ENCODE measurements at regions not wholly inside any gene's neighbourhood (a gene's known extent, or its start where the extent isn't known, plus 50 kb on each side); places are given as distances from the start of the nearest gene placed in this dataset.

GRCh38 chr12:24048446-24048845 lies 99.0 kb upstream of the SOX5 start:
- Histone ChIP-seq H3K4me3 (no peak overlapping the region), H3K9me3 (no peaks in the 10 kb centered on the region), H3K27me3 (no peaks in the 10 kb centered on the region), H3K27ac (no peak overlapping the region), H3K4me1 (peaks cover 3 to 7% of the 10 kb centered on the region in 2 donors), H3K36me3 (no peaks in the 10 kb centered on the region)
- intact Hi-C loops (cut with DNase I): no loop called here
- no peak for DNase-seq (ENCODE audit: low spot score in 2 of 2)
- TF ChIP-seq, protein P1, sequence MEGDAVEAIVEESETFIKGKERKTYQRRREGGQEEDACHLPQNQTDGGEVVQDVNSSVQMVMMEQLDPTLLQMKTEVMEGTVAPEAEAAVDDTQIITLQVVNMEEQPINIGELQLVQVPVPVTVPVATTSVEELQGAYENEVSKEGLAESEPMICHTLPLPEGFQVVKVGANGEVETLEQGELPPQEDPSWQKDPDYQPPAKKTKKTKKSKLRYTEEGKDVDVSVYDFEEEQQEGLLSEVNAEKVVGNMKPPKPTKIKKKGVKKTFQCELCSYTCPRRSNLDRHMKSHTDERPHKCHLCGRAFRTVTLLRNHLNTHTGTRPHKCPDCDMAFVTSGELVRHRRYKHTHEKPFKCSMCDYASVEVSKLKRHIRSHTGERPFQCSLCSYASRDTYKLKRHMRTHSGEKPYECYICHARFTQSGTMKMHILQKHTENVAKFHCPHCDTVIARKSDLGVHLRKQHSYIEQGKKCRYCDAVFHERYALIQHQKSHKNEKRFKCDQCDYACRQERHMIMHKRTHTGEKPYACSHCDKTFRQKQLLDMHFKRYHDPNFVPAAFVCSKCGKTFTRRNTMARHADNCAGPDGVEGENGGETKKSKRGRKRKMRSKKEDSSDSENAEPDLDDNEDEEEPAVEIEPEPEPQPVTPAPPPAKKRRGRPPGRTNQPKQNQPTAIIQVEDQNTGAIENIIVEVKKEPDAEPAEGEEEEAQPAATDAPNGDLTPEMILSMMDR (IDR thresholded peaks at IDR 0.05): no peak

DNA sequence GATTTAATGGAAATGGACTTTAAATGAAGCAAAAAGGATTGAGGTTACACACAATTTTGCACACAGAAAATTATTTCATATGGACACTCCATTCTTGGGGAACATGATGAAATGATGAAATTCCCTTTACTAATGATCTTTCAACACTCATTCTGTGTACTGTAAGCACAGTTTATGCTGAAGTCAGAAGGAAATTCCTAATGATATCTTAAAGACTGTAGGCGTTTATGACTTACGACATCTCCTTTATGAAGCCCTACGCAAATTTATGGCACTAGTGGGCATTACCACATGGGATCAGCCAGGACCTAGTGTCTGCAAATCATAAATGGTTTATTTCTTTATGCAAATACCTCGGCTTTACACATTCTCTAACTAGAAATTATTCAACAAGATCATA lies 97.9 kb upstream of the SOX5 start:
- no peaks in the 10 kb centered on the region for H3K9me3 ChIP-seq
- no peaks in the 10 kb centered on the region for H3K27me3 ChIP-seq
- no peak for DNase-seq (ENCODE audit: low spot score in 2 of 2)
- H3K27ac ChIP-seq: no peak overlapping the region
- H3K36me3 ChIP-seq: no peaks in the 10 kb centered on the region
- peaks cover 3 to 7% of the 10 kb centered on the region in 2 donors for H3K4me1 ChIP-seq
- H3K4me3 ChIP-seq: no peak overlapping the region
- TF ChIP-seq, protein P1 (IDR thresholded peaks at IDR 0.05): no peak
- intact Hi-C loops (cut with DNase I): no loop called here

DNA sequence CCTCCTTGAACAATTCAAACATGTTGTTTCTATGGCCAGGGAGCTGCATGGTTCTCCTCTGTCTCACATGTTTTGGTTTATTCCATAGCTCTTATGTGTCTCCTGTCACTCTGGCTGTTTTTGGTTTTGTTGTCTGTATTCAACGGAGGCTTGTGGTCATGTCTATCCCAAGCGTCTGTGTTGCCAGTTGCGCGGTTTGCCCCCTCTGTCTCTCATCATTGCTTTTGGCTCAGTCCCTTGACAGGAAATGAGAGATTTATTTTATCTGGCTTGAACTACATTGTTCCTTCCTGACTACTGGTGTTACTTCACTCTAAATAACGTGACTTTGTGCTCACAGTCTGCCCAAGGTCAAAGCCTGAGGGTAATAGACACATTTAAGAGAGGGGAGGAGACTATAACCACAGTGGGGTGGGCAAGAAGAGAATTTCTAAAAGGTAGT lies 96.4 kb upstream of the SOX5 start:
- peak overlapping the region; percentile 54 to 75 for H3K27ac ChIP-seq

GRCh38 chr12:24044941-24045703 lies 95.7 kb upstream of the SOX5 start:
- Histone ChIP-seq H3K27ac (peak overlapping the region; percentile 54 to 75), H3K36me3 (no peaks in the 10 kb centered on the region), H3K4me3 (peak overlapping the region in 1 of 2 donors; percentile 9), H3K9me3 (no peaks in the 10 kb centered on the region), H3K27me3 (no peaks in the 10 kb centered on the region), H3K4me1 (peaks cover 3 to 7% of the 10 kb centered on the region in 2 donors)
- intact Hi-C loops (cut with DNase I): no loop called here
- TF ChIP-seq, protein P1 (IDR thresholded peaks at IDR 0.05): no peak
- no peak for DNase-seq (ENCODE audit: low spot score in 2 of 2)

More for the DNA sequence above, 96.4 kb upstream of the SOX5 start:
- intact Hi-C loops (cut with DNase I): no loop called here
- H3K9me3 ChIP-seq: no peaks in the 10 kb centered on the region
- peak in 1 of 2 donors; percentile 65 for DNase-seq (ENCODE audit: low spot score in 2 of 2)
- TF ChIP-seq, protein P1 (IDR thresholded peaks at IDR 0.05): no peak
- peaks cover 3 to 7% of the 10 kb centered on the region in 2 donors for H3K4me1 ChIP-seq
- no peaks in the 10 kb centered on the region for H3K36me3 ChIP-seq
- H3K27me3 ChIP-seq: no peaks in the 10 kb centered on the region
- H3K4me3 ChIP-seq: peak overlapping the region in 1 of 2 donors; percentile 9

DNA sequence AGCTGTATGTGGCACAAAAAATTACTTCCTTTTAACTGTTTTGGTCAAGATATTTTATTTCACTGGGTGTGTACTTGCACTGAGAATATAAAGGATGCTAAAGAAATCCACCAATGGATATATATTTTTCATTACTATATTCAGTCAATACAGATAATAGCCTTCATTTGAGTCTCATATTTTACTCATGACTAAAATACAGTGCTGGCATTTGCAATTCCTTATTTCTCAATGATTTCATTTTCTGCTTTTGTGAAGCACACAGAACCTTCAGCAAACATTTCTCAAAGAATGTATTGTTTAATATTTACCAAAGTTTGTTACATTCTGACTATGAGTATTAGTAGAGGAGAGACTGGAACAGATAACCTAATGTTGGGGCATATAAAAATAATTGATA lies 93.2 kb upstream of the SOX5 start:
- TF ChIP-seq, protein P1 (IDR thresholded peaks at IDR 0.05): no peak
- Histone ChIP-seq H3K36me3 (no peaks in the 10 kb centered on the region), H3K27ac (no peak overlapping the region), H3K4me3 (no peak overlapping the region), H3K4me1 (peaks cover 3 to 17% of the 10 kb centered on the region in 2 donors), H3K27me3 (no peaks in the 10 kb centered on the region), H3K9me3 (no peaks in the 10 kb centered on the region)
- no peak for DNase-seq (ENCODE audit: low spot score in 2 of 2)
- intact Hi-C loops (cut with DNase I): no loop called here

Data from ascending aorta (tissue), 2 donors.